CD4-positive, alpha-beta T cell treated with Interferon alpha-2 for 1 hour (primary cell): ENCODE measurements at regions not wholly inside any gene's neighbourhood (a gene's known extent, or its start where the extent isn't known, plus 50 kb on each side); places are given as distances from the start of the nearest gene placed in this dataset.
"Not testable (repeated sequence)": the region's sequence is repeated elsewhere in the genome, so short reads cannot be mapped to it uniquely, and the experiment has no call there.

Experiments
- DNase-seq, 2 donors: peaks; one replicate each; pipeline ENCODE4 v3.0.0-alpha.2; 2020 to 2022

DNA sequence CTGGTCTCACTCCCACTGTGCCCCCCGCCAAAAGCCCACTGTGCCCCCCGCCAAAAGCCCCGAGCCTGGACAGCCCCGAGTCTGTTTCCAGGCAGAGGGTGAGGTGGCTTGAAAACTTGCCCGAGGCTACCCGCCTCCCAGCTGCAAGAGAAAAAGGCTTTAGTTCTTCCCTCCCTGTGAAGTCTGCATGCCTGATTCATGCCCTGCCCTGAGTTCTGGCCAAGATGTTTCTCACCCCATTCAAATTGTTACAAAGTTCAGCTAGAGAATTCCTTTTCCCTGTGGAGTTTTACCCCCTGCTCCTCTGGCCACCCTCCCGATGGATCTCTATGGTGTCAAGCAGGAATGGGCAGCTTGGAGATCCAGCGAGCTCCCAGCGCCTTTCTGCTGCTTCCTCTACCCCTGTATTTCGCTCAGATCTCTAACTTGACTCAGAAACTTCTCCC, 298.8 kb upstream of the MAP3K7 start:
- no peak for DNase-seq

- DNase-seq: not testable (repeated sequence)
Measured at GRCh38 chr6:90885137-90885536, 298.3 kb upstream of the MAP3K7 start.

GRCh38 chr6:90877616-90878015, 290.7 kb upstream of the MAP3K7 start:
- DNase-seq: no peak

DNA sequence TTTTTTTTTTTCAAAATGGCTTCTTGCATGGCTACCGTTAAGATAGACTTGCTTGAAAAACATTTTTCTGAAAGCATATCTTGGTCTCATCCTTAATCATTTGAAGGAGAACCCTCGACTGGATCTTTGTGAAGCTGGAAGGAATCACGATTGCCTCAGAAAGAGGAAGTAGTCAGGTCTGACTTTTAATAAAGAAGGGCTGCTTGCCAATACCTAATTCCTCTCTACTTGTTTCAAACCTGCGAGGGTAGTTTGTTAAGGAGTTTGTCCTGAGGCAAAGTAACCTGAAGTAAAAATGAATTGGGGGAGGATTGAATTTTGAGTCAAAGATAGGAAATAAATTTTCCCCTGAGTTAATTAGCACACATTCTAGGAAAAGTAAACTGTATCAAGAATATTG, 288.1 kb upstream of the MAP3K7 start:
- DNase-seq: no peak

GRCh38 chr6:90872981-90873380, 286.1 kb upstream of the MAP3K7 start:
- DNase-seq: no peak

GRCh38 chr6:90870561-90870960, 283.7 kb upstream of the MAP3K7 start:
- no peak for DNase-seq

- no peak for DNase-seq
Measured at GRCh38 chr6:90868656-90869055, 281.8 kb upstream of the MAP3K7 start.

GRCh38 chr6:90868256-90868655, 281.4 kb upstream of the MAP3K7 start:
- no peak for DNase-seq

DNA sequence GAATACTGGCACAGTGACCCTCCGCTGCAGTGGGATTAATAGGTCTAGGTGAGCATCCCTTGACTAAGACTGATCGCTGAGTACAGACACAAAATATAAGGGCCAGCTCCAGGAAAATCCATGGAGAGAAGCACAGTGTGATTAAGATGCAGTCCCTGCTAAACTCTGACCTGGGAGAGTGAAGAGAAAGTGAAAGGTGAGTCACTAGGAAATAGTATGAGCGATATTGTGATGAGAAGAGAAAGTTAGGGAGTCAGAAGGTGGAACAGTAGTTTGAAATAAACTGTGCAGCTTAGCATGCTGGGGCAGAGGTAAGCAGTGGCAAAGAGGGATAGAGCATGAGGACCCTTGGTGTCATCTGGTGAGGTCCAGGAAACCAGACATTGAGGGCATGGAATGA, 278.6 kb upstream of the MAP3K7 start:
- DNase-seq: no peak

DNA sequence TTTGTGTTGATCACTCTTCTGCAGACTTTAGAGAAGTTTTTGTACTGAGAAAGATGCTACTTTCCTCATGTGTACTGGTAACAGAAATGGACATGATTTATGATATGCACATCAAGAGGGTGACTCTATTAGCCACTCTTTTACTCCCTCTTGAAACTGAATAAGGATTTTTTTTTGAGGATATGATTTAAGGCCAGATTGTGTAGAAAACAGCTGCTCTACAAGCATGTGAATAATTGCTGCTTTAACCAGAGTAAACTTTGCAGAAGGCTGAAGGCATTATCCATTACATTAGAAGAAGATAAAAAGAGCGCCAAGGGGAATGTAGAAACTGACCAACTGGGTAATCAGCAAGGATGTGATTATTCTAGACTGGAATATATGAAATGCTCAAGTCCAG, 276.2 kb upstream of the MAP3K7 start:
- no peak for DNase-seq

DNA sequence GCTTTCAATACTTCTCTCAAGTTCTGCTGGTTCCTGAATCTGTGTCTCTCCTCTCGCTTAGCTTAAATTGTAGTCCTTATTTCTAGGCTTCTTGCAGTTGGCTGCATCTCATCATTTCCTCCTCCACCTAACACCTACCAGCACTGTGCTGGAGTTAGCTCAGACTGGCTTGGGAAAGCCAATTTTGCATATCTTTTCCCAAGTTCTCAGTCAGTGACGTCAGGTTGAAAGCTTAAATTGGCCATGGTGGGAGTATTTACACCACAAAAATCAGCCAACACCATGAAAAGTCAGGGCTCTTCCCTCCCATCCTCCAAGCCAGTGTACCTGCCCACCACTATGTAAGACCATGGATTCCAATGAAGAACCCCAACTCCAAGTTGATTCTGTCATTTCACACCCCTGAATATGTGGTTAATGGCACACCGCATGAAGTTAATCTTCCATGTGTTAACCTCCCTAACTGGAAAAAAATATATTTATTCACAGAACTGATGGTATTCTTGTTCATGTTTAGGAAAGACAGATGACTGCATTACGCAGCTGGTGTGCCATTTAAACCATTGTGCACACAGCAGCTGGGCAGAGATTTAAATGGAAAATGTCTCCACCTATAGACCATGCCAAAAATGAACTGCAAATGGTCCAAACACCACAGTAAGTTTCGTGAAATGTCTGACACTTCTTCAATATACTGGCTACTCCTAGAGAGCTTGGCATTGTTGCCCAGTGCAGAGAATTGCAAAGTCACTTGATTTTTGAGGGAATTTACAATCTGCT, 274.1 kb upstream of the MAP3K7 start:
- DNase-seq: no peak

DNA sequence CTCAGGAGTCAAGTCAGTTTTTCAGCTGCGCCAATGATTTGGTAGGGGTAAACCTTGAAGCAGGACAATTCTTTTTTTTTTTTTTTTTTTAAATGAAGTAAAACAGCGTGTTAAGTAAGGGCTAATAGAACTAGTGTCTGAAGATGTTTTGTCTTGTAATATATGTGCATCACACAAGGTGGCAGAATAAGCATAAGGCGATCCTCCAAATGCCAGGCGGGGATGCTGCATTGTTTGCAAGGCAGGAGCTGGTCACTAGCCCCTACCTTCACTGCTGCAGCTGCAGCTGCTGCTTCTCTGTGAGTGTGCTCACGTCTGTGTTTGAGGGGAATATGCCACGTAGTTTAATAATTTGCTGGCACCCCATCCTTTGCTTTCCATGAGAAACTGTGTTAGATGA, 272.7 kb upstream of the MAP3K7 start:
- DNase-seq: no peak

DNA sequence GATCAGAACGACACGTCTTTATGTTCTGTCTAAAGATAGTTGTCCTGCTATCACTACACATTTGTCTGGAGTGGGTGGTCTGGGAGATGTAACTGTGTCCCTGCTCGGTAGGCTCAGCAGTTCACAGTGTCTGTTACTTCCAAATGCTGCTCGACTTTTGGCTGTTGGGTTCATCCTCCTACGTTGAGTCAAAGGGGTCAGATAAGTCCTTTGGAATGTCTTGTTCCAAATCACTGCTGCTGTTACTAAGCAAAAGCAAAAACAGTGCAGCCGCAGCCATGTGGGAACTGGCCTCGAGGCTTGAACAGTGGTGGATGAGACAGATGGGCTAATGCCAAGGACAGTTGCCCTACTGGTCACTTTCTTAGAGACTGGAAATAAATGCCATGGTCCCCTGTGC, 272.2 kb upstream of the MAP3K7 start:
- no peak for DNase-seq

DNA sequence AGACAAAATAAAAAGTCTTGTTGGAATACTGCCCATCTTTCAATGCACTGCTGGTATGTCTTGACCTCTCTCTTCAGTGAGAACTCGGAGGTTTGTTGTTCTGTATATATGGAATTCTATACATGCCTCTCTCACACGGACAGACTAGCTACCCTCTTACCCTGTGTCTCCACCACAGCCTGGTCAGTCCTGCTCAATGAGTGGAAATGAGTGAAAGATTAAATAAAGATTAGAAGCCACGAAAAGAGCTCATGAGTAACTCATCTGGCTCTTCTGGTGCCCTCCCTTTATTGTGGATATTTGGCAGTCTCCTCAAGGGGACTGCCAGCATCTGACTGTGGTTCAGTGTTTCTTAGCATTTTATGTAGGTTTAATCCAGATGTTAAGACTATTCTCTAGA, 262.8 kb upstream of the MAP3K7 start:
- DNase-seq: no peak

DNA sequence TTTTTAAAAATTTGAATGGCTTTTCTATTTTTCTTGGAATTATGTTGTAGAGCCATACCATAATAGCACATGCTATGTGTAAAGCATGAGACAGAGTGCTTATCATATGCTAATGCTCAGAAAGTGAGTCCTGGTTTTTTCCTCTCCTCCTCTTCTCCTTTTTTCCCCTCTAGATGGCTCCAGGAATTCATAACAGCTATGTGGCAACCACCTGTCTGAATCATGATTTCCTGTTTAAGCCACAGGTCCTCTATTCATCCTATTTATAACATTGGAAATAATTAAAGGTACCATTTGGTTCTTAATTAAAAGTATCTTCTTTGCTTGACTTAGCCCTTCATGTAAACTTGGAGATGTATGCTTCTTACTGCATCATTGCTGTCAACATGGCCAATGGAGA, 260.0 kb upstream of the MAP3K7 start:
- DNase-seq: no peak

DNA sequence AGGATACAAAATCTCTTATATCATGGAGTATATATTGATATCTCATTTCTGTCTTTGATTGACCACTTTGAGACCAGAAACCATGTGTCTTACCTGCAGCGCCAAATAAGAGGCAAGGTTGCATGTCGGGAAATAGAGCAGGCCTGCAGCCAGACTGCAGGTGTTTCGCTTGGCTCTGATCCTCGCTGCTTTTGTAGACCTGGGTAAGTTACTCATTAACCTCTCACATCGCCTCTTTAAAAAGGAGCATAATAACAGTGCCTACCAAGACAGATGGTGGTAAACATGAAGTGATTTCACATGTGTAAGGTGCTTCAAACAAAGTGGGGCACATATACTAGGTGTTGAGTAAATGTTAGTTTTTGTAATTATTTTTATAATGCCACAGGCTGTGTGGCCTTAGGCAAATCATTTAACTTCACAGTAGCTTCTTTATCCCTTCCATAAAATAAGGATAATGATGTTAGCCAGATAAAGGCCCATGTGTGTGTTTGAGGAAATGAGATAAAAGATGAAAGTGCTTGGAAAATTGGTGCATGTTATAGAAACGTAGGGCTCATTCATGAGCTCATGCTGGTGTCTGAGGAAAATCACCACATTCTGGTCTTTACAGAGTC, 248.8 kb upstream of the MAP3K7 start:
- no peak for DNase-seq

DNA sequence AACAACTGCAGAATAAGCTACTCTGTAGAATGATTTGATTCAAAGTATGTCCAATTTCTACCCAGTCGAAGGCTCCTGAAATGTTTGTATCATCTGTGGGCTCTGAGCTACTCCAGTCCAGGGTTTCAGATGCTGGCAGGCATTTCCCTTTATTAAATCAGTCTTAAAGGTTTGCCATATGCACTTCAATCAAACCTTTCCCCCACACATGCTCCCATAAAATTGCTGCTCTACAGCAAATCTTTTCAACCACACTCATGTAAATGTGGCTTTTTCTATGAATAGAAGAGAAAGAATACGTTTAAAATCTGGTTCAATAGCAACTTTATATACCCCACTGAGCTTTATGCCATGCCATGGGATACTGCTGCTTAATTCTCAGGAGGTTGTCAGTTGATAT, 242.4 kb upstream of the MAP3K7 start:
- DNase-seq: no peak

GRCh38 chr6:90820436-90820835, 233.6 kb upstream of the MAP3K7 start:
- no peak for DNase-seq

DNA sequence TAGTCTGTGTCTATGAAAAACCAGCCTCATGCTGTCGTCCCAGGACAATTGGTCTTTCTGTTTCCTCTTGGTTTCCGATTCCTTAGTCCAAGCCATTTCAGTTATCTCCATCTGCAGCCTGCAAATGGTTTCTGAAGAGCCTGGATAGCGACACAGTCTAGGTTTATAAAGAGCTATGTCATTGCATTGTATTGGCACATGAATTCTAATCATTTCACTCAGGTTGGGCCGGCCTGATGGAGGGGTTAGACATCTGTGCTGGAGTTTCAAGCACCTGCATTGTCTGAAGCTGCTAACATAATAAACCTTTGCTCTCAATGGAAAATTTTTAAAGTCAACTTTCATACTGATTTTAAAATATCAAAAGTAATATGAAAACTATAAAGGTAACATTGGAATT, 232.6 kb upstream of the MAP3K7 start:
- no peak for DNase-seq

- no peak for DNase-seq
Measured at GRCh38 chr6:90818163-90818562, 231.3 kb upstream of the MAP3K7 start.

- DNase-seq: no peak
Measured at GRCh38 chr6:90816764-90817163, 229.9 kb upstream of the MAP3K7 start.

DNA sequence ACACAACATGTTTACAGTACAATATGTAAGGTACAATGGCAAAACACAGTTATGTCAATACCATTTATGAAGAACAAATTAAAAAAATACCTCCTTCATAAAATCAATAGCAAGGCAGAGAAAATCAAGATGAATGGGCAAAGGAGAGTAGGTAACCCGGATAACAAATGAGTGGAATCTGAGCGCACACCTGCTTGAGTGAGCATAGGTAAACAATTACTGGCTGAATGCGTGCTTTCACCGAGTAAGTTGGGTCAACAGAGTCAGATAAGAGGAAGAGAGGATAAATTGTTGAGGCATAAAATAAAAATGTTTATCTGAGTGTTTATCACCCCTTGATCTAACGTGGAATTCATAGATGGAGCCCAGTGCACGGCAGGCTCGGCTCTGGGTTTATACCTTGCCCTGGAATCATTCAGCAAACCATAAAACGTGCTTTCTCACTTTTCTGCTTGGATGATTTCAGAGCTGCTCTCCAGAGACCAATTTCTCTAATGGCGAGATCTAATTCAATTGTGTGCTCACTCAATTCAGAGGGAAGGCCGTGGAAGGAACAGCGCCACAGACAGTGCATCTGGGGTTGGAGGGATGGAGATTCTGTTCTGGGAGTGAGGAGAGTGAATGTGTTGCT, 224.8 kb upstream of the MAP3K7 start:
- no peak for DNase-seq

DNA sequence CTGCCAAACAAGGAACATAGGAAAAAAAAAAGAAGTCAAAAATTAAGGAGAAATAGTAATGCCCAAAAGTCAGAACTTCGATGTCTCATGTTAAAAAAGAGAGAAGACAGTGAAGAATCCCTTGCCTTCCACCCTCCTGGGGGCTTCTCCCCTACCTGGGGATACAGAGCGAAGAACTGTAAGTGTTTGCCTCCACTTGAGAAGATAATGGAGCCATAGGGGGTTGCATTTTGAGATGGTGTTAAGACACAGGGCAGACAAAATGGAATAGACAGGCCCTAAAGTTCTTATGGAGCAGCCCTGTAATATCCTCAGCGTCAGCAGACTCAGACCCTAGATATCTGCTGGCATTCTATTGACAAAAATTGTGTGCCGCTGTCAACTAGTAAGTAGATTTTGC, 222.2 kb upstream of the MAP3K7 start:
- DNase-seq: no peak
